ENCODE measurements at regions not wholly inside any gene's neighbourhood (a gene's known extent, or its start where the extent isn't known, plus 50 kb on each side); places are given as distances from the start of the nearest gene placed in this dataset.

DNA sequence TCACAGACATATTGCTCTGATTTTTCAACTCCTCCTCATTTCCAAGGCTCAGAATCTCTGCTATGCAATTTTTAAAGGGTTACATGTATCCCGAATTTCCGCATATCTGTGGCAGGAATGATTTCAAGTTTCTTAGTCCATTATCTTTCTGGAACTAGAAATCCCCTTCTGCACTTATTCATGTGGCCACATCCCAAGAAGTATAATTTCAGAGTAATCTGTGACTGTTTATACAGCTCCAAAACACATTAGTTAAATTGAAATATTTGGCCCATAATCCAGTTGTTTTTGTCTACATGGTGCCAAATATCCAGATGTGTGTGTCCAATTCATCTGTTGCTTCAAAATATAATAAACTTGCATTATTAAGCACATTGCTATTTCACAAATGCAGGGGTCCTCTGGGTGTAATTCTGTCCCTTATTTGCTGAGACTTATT lies 271.2 kb downstream of the ARHGAP12 start:
- H3K9me3 ChIP-seq (ENCODE audit: control insufficient read depth, insufficient read depth, low read depth, low read length) = no peaks in the 10 kb centered on the region
- no peak overlapping the region for H3K4me3 ChIP-seq (ENCODE audit: low read depth, low read length)
- POLR2A ChIA-PET = no interaction called here
- no peaks in the 10 kb centered on the region for H3K4me1 ChIP-seq (ENCODE audit: control insufficient read depth, insufficient read depth, low read length)
- CTCF ChIA-PET = no interaction called here
- H3K27ac ChIP-seq (ENCODE audit: extremely low read depth, low read depth, low read length) = no peak overlapping the region
- TF ChIP-seq ZNF707 (tag by site-specific recombination; IDR thresholded peaks at IDR 0.05) = no peak
- TF ChIP-seq, protein P1, sequence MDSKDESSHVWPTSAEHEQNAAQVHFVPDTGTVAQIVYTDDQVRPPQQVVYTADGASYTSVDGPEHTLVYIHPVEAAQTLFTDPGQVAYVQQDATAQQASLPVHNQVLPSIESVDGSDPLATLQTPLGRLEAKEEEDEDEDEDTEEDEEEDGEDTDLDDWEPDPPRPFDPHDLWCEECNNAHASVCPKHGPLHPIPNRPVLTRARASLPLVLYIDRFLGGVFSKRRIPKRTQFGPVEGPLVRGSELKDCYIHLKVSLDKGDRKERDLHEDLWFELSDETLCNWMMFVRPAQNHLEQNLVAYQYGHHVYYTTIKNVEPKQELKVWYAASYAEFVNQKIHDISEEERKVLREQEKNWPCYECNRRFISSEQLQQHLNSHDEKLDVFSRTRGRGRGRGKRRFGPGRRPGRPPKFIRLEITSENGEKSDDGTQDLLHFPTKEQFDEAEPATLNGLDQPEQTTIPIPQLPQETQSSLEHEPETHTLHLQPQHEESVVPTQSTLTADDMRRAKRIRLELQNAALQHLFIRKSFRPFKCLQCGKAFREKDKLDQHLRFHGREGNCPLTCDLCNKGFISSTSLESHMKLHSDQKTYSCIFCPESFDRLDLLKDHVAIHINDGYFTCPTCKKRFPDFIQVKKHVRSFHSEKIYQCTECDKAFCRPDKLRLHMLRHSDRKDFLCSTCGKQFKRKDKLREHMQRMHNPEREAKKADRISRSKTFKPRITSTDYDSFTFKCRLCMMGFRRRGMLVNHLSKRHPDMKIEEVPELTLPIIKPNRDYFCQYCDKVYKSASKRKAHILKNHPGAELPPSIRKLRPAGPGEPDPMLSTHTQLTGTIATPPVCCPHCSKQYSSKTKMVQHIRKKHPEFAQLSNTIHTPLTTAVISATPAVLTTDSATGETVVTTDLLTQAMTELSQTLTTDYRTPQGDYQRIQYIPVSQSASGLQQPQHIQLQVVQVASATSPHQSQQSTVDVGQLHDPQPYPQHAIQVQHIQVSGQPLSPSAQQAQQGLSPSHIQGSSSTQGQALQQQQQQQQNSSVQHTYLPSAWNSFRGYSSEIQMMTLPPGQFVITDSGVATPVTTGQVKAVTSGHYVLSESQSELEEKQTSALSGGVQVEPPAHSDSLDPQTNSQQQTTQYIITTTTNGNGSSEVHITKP (tag by site-specific recombination; IDR thresholded peaks at IDR 0.05) = no peak
- no peak for TF ChIP-seq ZNF112 (tag by site-specific recombination; IDR thresholded peaks at IDR 0.05)
- no peak for TF ChIP-seq ZNF223 (tag by site-specific recombination; IDR thresholded peaks at IDR 0.05)
- TF ChIP-seq, protein P2, sequence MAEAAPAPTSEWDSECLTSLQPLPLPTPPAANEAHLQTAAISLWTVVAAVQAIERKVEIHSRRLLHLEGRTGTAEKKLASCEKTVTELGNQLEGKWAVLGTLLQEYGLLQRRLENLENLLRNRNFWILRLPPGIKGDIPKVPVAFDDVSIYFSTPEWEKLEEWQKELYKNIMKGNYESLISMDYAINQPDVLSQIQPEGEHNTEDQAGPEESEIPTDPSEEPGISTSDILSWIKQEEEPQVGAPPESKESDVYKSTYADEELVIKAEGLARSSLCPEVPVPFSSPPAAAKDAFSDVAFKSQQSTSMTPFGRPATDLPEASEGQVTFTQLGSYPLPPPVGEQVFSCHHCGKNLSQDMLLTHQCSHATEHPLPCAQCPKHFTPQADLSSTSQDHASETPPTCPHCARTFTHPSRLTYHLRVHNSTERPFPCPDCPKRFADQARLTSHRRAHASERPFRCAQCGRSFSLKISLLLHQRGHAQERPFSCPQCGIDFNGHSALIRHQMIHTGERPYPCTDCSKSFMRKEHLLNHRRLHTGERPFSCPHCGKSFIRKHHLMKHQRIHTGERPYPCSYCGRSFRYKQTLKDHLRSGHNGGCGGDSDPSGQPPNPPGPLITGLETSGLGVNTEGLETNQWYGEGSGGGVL (tag by site-specific recombination; IDR thresholded peaks at IDR 0.05) = no peak
- TF ChIP-seq SP7 (tag by site-specific recombination; IDR thresholded peaks at IDR 0.05) = no peak
- TF ChIP-seq, protein P3, sequence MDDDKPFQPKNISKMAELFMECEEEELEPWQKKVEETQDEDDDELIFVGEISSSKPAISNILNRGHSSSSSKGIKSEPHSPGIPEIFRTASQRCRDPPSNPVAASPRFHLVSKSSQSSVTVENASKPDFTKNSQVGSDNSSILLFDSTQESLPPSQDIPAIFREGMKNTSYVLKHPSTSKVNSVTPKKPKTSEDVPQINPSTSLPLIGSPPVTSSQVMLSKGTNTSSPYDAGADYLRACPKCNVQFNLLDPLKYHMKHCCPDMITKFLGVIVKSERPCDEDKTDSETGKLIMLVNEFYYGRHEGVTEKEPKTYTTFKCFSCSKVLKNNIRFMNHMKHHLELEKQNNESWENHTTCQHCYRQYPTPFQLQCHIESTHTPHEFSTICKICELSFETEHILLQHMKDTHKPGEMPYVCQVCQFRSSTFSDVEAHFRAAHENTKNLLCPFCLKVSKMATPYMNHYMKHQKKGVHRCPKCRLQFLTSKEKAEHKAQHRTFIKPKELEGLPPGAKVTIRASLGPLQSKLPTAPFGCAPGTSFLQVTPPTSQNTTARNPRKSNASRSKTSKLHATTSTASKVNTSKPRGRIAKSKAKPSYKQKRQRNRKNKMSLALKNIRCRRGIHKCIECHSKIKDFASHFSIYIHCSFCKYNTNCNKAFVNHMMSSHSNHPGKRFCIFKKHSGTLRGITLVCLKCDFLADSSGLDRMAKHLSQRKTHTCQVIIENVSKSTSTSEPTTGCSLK (tag by site-specific recombination; IDR thresholded peaks at IDR 0.05) = no peak
- TF ChIP-seq ZNF514 (tag by site-specific recombination; IDR thresholded peaks at IDR 0.05) = no peak
- no peak for TF ChIP-seq FEZF1 (tag by site-specific recombination; IDR thresholded peaks at IDR 0.05)
- TF ChIP-seq ZNF132 (tag by site-specific recombination; IDR thresholded peaks at IDR 0.05; ENCODE audit: borderline replicate concordance) = no peak
- H3K36me3 ChIP-seq (ENCODE audit: control insufficient read depth in 2 of 2, insufficient read depth in 1 of 2, low read length in 2 of 2) = no peaks in the 10 kb centered on the region

DNA sequence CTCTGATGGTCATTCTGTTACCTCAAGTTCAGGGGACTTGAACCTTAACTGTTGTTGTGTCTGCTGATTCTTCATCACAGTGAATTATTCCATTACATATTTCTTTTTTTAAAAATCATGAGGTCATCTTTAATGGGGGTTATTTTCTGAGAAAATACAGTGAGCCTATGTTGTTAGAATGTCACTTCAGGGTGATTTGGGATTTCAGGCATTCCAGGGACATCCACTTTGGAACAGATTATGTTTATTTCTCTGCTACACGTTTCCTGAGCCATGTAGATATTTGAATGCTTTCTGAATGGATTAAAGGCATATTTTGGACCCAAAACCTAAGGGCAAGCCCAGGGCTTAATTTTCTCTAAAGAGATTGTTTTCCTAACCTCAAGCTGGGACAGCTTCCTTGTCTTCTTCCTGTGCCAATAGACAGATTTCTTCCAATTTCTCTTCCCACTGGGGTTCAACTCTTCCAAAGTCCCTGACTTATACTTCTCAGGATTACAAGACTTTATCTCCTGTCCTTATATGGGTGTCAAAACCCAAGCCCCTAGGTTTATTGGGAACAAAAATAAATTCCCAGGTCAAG lies 271.7 kb downstream of the ARHGAP12 start:
- Histone ChIP-seq H3K4me1 (ENCODE audit: control insufficient read depth, insufficient read depth, low read length) (no peaks in the 10 kb centered on the region), H3K9me3 (ENCODE audit: control insufficient read depth, insufficient read depth, low read depth, low read length) (no peaks in the 10 kb centered on the region), H3K27ac (ENCODE audit: extremely low read depth, low read depth, low read length) (no peak overlapping the region), H3K4me3 (ENCODE audit: low read depth, low read length) (no peak overlapping the region), H3K36me3 (ENCODE audit: control insufficient read depth in 2 of 2, insufficient read depth in 1 of 2, low read length in 2 of 2) (no peaks in the 10 kb centered on the region)
- ChIA-PET CTCF (no interaction called here), POLR2A (no interaction called here)
- TF ChIP-seq IKZF3 (tag by site-specific recombination; IDR thresholded peaks at IDR 0.05) = no peak
- TF ChIP-seq ZNF146 (tag by site-specific recombination; IDR thresholded peaks at IDR 0.05) = no peak
- no peak for TF ChIP-seq ZFP41 (tag by site-specific recombination; IDR thresholded peaks at IDR 0.05; ENCODE audit: borderline replicate concordance)
- TF ChIP-seq GLI4 (tag by site-specific recombination; IDR thresholded peaks at IDR 0.05) = no peak
- TF ChIP-seq GLIS2 (tag by site-specific recombination; IDR thresholded peaks at IDR 0.05) = no peak
- TF ChIP-seq ZNF473 (tag by site-specific recombination; IDR thresholded peaks at IDR 0.05) = no peak
- no peak for TF ChIP-seq ZNF501 (tag by site-specific recombination; IDR thresholded peaks at IDR 0.05)
- no peak for TF ChIP-seq ZSCAN30 (tag by site-specific recombination; IDR thresholded peaks at IDR 0.05)
- TF ChIP-seq, protein P4, sequence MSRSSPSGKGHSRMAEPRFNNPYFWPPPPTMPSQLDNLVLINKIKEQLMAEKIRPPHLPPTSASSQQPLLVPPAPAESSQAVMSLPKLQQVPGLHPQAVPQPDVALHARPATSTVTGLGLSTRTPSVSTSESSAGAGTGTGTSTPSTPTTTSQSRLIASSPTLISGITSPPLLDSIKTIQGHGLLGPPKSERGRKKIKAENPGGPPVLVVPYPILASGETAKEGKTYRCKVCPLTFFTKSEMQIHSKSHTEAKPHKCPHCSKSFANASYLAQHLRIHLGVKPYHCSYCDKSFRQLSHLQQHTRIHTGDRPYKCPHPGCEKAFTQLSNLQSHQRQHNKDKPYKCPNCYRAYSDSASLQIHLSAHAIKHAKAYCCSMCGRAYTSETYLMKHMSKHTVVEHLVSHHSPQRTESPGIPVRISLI (tag by site-specific recombination; IDR thresholded peaks at IDR 0.05) = no peak
- TF ChIP-seq, protein P5, sequence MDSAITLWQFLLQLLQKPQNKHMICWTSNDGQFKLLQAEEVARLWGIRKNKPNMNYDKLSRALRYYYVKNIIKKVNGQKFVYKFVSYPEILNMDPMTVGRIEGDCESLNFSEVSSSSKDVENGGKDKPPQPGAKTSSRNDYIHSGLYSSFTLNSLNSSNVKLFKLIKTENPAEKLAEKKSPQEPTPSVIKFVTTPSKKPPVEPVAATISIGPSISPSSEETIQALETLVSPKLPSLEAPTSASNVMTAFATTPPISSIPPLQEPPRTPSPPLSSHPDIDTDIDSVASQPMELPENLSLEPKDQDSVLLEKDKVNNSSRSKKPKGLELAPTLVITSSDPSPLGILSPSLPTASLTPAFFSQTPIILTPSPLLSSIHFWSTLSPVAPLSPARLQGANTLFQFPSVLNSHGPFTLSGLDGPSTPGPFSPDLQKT (IDR thresholded peaks at IDR 0.05; ENCODE audit: borderline replicate concordance, low read depth, low read length) = no peak
- no peak for TF ChIP-seq ZNF747 (tag by site-specific recombination; IDR thresholded peaks at IDR 0.05)
- TF ChIP-seq, protein P6, sequence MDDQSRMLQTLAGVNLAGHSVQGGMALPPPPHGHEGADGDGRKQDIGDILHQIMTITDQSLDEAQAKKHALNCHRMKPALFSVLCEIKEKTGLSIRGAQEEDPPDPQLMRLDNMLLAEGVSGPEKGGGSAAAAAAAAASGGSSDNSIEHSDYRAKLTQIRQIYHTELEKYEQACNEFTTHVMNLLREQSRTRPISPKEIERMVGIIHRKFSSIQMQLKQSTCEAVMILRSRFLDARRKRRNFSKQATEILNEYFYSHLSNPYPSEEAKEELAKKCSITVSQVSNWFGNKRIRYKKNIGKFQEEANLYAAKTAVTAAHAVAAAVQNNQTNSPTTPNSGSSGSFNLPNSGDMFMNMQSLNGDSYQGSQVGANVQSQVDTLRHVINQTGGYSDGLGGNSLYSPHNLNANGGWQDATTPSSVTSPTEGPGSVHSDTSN (CRISPR knock-in tag; IDR thresholded peaks at IDR 0.05) = no peak
- TF ChIP-seq, protein P7, sequence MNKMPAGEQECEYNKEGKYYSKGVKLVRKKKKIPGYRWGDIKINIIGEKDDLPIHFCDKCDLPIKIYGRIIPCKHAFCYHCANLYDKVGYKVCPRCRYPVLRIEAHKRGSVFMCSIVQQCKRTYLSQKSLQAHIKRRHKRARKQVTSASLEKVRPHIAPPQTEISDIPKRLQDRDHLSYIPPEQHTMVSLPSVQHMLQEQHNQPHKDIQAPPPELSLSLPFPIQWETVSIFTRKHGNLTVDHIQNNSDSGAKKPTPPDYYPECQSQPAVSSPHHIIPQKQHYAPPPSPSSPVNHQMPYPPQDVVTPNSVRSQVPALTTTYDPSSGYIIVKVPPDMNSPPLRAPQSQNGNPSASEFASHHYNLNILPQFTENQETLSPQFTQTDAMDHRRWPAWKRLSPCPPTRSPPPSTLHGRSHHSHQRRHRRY (tag by site-specific recombination; IDR thresholded peaks at IDR 0.05) = no peak

Measured in HEK293 (cell line).